ENCODE measurements at regions not wholly inside any gene's neighbourhood (a gene's known extent, or its start where the extent isn't known, plus 50 kb on each side); places are given as distances from the start of the nearest gene placed in this dataset.

- no peak for DNase-seq (ENCODE audit: low spot score)
These were observed 765.9 kb downstream of the NR2F2 start for GRCh38 chr15:97096303-97096835.

DNA sequence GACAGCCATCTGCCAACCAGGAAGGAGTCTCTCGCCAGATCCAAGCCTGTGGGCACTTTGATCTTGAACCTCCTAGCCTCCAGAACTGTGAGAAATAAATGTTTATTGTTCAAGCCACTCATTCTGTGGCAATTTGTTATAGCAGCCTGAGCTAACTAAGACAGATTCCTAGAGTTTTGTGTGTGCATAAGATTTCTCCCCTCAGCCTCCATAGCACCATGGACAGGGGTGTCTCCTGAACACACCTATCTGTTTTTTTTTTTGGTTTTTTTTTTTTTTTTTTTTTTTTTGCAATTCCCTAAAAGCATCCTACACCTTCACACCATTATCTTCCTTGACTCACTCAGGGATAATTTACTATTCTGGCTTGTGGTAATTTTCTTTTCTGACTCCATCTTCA, 768.5 kb downstream of the NR2F2 start:
- DNase-seq (ENCODE audit: low spot score): no peak

- DNase-seq (ENCODE audit: low spot score): no peak
These were observed 771.1 kb downstream of the NR2F2 start for GRCh38 chr15:97101572-97101971.

- DNase-seq (ENCODE audit: low spot score): no peak
These were observed 784.6 kb downstream of the NR2F2 start for GRCh38 chr15:97114900-97115760.

DNA sequence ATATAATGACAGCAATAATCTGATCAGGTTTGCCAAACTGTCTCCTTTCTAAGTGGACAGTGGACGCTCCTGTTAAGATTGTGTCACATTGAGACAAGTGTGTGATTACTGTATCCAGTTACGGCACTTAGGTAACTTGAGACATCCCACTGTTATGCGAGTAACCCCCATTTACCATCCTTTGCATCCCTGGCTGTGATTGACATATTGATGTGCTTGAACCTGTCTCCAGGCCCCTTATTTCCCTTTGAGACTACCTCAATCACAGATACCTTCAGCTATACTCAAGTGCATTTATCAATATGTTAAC, 785.2 kb downstream of the NR2F2 start:
- DNase-seq (ENCODE audit: low spot score): no peak

DNA sequence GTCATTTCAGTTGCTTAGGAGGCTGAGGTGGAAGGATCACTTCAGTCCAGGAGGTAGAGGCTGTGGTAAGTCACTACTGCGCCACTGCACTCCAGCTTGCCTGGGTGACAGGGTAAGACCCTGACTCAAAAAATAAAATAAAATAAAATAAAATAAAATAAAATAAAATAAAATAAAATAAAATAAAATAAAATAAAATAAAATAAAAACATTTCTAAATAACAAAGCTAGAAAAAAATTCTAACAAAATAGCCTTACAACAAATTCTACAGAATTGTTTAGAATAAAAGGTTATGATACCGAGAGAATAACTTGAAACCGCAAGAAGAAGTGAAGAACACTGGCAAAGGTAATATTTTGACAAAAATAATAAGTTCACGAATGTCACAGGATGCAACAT, 794.3 kb downstream of the NR2F2 start:
- no peak for DNase-seq (ENCODE audit: low spot score)

DNA sequence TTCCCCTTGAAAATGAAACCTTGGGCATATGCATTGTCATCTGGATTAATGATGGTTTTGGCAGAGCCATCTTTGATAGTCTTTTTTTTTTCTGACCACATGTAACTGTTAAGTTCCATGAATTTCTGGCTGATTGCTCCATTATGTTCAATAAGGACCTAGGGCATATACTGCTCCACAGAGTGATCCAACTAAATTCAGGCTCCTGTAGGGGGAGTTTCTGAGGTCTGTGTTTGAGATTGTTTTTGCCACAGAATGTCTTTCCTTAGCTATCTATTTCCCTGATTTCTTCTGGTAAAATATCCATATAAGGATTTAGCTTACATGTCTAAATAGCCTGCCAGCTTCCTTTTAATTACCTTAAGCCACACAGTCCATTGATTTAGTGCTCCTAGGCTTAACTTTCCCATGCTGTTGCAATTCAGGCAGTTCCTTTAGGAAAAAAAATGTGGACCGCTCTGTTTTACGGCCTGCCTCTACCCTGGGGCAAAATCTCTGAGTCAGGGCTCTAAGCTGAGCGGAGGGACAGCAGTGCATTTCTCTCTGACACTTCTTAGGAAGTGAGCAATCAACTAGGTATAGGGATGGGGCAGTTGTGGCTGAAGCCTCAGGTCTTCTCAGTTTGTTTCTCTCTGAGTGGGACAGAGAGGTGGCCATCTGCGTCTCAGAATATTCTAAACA, 796.2 kb downstream of the NR2F2 start:
- DNase-seq (ENCODE audit: low spot score): no peak

DNA sequence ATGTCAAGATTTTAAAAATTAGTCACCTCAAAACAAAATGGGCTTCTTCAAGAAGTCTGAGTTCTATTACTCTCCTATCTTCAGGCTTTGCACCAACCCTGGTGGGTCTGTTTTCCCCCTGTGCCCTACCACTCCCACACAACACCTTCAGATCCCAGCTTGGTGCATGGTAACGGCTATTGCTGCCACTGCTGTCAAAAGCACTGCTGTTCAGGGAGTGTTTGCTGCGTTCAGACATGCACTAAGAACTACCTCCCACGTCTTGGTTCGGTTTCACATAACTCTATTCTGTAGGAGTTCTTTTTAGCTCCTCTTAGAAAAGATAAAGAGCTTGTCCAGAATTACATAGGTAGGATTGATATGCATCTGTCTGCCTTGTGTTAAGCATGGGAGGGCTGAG, 799.2 kb downstream of the NR2F2 start:
- DNase-seq (ENCODE audit: low spot score): no peak

- DNase-seq (ENCODE audit: low spot score): no peak
These were observed 809.7 kb downstream of the NR2F2 start for GRCh38 chr15:97140216-97140615.

- DNase-seq (ENCODE audit: low spot score): no peak
These were observed 810.9 kb downstream of the NR2F2 start for GRCh38 chr15:97141360-97141759.

DNA sequence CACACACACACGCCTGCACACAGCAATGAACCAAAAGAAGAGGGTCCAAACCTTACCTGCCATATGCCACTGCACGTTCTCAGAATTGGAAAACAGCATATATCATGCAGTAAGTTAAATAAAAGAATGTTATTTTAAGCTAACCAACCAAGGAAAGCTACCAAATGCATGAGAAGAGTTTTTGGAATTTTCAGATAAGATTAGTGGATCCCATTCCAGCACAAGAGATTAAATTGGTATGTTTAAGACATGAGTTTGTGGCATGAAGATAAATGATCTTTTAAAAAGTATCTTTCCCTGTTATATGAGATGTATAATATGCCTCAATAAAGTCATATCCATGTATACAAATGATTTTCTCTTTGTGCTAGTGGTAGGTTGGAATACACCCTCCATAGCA, 811.4 kb downstream of the NR2F2 start:
- DNase-seq (ENCODE audit: low spot score): no peak

DNA sequence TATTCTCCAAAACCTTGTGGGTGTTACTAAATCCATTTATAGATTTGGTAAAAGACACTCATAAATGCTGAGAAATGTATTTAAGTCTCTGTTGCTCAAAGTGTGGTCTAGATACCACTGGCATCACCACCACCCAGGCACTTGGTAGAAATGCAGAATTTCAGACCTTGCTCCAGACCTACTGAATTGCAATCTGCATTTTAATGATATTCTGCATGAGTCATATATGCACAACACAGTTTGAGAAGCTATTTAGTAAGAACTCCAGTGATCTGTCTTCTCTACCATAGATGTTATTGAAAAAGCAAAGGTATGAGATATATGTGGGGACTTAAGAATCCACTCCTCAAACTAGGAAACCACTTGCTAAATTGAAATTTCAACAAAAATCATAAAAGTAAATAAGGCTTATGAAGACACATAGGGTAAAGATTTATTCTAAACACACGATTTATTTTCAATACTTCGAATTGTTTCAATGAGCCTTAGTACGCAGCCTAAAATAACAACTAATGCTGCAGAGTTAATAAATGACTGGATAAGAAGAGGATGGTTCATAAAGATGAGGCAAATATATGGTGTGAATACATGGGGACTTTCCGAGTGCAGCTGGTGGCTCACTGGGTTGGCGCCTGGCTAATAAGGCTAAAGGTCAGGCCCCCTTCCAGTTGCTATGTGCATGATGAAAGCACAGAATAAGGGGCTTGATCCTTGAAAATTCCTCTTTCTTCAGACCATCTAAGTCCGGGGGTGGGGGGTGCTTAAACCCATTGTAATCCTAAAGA, 813.3 kb downstream of the NR2F2 start:
- DNase-seq (ENCODE audit: low spot score): no peak

DNA sequence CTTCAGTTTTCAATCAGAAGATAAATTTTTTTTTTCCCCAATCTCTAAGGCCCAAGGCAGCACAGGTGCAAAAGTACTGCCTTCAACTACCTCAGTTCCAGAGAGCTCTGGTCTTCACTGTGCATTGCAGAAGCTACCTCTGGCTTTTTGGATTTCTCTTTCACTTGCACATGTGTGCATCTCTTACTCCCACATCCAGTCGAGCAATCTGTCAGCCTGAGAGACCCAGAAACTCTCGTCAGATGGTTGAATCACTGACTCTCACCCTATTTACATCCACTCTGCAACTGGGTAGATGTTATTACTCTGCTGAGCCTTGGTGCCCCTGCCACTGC, 813.8 kb downstream of the NR2F2 start:
- no peak for DNase-seq (ENCODE audit: low spot score)

- DNase-seq (ENCODE audit: low spot score): no peak
These were observed 813.3 kb upstream of the ARRDC4 start for GRCh38 chr15:97146929-97147870.

GRCh38 chr15:97153356-97153965, 807.0 kb upstream of the ARRDC4 start:
- no peak for DNase-seq (ENCODE audit: low spot score)

DNA sequence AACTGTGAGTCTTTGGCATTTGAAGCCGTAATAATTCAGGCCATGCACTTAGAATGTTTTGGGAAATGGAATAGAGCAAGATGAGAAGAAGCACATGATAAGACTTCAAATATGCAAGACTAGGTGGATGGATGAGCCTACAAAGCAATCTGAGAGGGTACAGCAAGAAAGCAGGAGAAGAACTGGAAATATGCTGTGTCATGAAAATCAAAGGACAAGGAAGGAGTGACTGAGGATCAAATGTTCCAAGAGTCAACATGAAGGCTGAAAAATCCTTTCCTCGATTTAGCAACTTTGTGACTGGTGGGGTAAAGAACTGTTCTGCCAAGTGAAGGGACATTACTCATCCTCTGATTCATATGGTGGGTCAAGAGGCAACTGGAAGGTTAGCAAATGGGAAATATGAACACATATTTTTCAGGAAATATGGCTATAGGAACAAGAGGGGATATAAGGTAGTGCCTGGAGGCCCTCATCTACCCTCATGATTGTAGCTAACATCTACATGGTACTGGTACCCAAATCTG, 803.7 kb upstream of the ARRDC4 start:
- DNase-seq (ENCODE audit: low spot score): no peak

- no peak for DNase-seq (ENCODE audit: low spot score)
These were observed 797.6 kb upstream of the ARRDC4 start for GRCh38 chr15:97162805-97163495.

- DNase-seq (ENCODE audit: low spot score): no peak
These were observed 795.3 kb upstream of the ARRDC4 start for GRCh38 chr15:97165205-97165604.

DNA sequence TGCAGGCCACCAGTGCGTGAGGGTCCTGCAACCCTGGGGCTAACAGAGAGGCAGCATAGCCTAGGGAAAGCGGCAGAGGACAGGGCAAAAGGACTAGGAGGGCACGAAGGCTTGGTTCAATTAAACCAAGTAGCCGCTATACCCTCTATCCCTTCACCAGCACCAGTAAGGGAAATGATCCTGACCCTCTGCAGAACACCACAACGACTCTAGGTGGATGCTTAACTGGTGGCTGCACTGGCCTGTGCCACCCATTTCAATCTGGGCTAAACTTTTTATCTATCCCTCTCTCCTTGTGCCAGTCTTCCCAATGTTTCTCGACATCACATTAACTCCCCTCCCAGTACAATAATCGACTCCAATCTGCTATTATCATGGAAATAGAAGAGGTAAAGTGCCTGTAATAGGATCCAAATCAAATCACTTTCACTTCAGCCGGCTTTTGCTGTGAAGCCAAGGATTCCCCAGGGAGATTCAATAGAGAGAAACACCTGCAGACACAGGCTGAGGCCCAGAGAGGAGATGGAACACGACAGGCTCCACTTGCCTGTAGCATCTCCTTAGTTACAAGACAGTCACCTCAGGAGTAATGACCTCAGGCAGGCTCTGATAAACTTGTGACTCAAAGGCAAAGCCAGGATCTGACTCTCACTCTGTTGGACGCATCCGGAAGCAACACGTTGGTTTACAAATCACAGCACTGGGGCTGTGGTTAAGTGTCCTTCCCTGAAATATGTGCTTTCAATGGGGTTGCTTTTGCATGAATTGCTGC, 791.6 kb upstream of the ARRDC4 start:
- no peak for DNase-seq (ENCODE audit: low spot score)

- no peak for DNase-seq (ENCODE audit: low spot score)
These were observed 788.9 kb upstream of the ARRDC4 start for GRCh38 chr15:97171556-97171955.
